ENCODE measurements at regions not wholly inside any gene's neighbourhood (a gene's known extent, or its start where the extent isn't known, plus 50 kb on each side); places are given as distances from the start of the nearest gene placed in this dataset.

- ChIA-PET CTCF (interaction anchor here (2.3 kb wide), 1 partner anchor 9 kb away, joined by 13 read pairs; no protein-coding TSS in a partner anchor), POLR2A (no interaction called here)
- no peak for DNase-seq (ENCODE audit: extremely low spot score)
- no peak for TF ChIP-seq CTCF (IDR thresholded peaks at IDR 0.05; ENCODE audit: control extremely low read depth, extremely low read depth, low read depth, missing control alignments)
Observed at GRCh38 chr21:26708223-26708800, 135.2 kb upstream of the CYYR1 start.

GRCh38 chr21:26707246-26707645, 134.2 kb upstream of the CYYR1 start:
- ChIA-PET CTCF (interaction anchor here (2.3 kb wide), 1 partner anchor 10 kb away, joined by 13 read pairs; no protein-coding TSS in a partner anchor), POLR2A (no interaction called here)
- no peak for TF ChIP-seq CTCF (IDR thresholded peaks at IDR 0.05; ENCODE audit: control extremely low read depth, extremely low read depth, low read depth, missing control alignments)
- DNase-seq (ENCODE audit: extremely low spot score), result no peak

- DNase-seq (ENCODE audit: extremely low spot score), result no peak
- ChIA-PET POLR2A (no interaction called here), CTCF (no interaction called here)
- no peak for TF ChIP-seq CTCF (IDR thresholded peaks at IDR 0.05; ENCODE audit: control extremely low read depth, extremely low read depth, low read depth, missing control alignments)
Observed at GRCh38 chr21:26698416-26698815, 125.3 kb upstream of the CYYR1 start.

- DNase-seq (ENCODE audit: extremely low spot score), result no peak
- POLR2A ChIA-PET, result no interaction called here
- CTCF ChIA-PET, result interaction anchor here (1.6 kb wide), 1 partner anchor 17 kb away, joined by 3 read pairs; no protein-coding TSS in a partner anchor
- no peak for TF ChIP-seq CTCF (IDR thresholded peaks at IDR 0.05; ENCODE audit: control extremely low read depth, extremely low read depth, low read depth, missing control alignments)
Observed at GRCh38 chr21:26691416-26691815, 118.3 kb upstream of the CYYR1 start.

GRCh38 chr21:26686705-26687104, 113.6 kb upstream of the CYYR1 start:
- no peak for DNase-seq (ENCODE audit: extremely low spot score)
- no peak for TF ChIP-seq CTCF (IDR thresholded peaks at IDR 0.05; ENCODE audit: control extremely low read depth, extremely low read depth, low read depth, missing control alignments)
- POLR2A ChIA-PET, result no interaction called here
- CTCF ChIA-PET, result interaction anchor here (0.9 to 1.6 kb wide), 4 partner anchors 10 to 31 kb away, joined by 3 to 5 read pairs (median 4); no protein-coding TSS in a partner anchor

GRCh38 chr21:26686278-26686677, 113.2 kb upstream of the CYYR1 start:
- POLR2A ChIA-PET, result no interaction called here
- DNase-seq (ENCODE audit: extremely low spot score), result no peak
- CTCF ChIA-PET, result interaction anchor here (1.3 kb wide), 1 partner anchor 31 kb away, joined by 3 read pairs; no protein-coding TSS in a partner anchor
- no peak for TF ChIP-seq CTCF (IDR thresholded peaks at IDR 0.05; ENCODE audit: control extremely low read depth, extremely low read depth, low read depth, missing control alignments)
